Midbrain (tissue), 1 donor: ENCODE measurements at regions not wholly inside any gene's neighbourhood (a gene's known extent, or its start where the extent isn't known, plus 50 kb on each side); places are given as distances from the start of the nearest gene placed in this dataset.
"Not testable (repeated sequence)": the region's sequence is repeated elsewhere in the genome, so short reads cannot be mapped to it uniquely, and the experiment has no call there.

ENCODE experiments used
- DNase-seq: peaks from one replicate; lab custom pipeline; 2025; lab: John Stamatoyannopoulos, UW

GRCh38 chr1:228824366-228824765 lies 89.1 kb downstream of the RHOU start:
- no peak for DNase-seq

GRCh38 chr1:228825041-228825440 lies 89.8 kb downstream of the RHOU start:
- DNase-seq: no peak

GRCh38 chr1:228825840-228826484 lies 90.7 kb downstream of the RHOU start:
- DNase-seq: no peak

- no peak for DNase-seq
Measured at GRCh38 chr1:228827019-228827418, 91.7 kb downstream of the RHOU start.

- DNase-seq: no peak
Measured at GRCh38 chr1:228828151-228828550, 92.9 kb downstream of the RHOU start.

- peak; percentile 66 for DNase-seq
Measured at GRCh38 chr1:228830185-228830953, 95.1 kb downstream of the RHOU start.

GRCh38 chr1:228830954-228831481 lies 95.7 kb downstream of the RHOU start:
- no peak for DNase-seq

GRCh38 chr1:228833911-228834688 lies 98.8 kb downstream of the RHOU start:
- no peak for DNase-seq

- no peak for DNase-seq
Measured at GRCh38 chr1:228835456-228835855, 100.2 kb downstream of the RHOU start.

- DNase-seq: no peak
Measured at GRCh38 chr1:228835911-228836310, 100.6 kb downstream of the RHOU start.

- peak; percentile 78 for DNase-seq
Measured at GRCh38 chr1:228836427-228836826, 101.1 kb downstream of the RHOU start.

- no peak for DNase-seq
Measured at GRCh38 chr1:228837032-228837431, 101.8 kb downstream of the RHOU start.

GRCh38 chr1:228837817-228838716 lies 102.8 kb downstream of the RHOU start:
- DNase-seq: no peak

- no peak for DNase-seq
Measured at GRCh38 chr1:228838717-228839500, 103.6 kb downstream of the RHOU start.

GRCh38 chr1:228839656-228840055 lies 104.4 kb downstream of the RHOU start:
- DNase-seq: no peak

GRCh38 chr1:228841632-228842031 lies 106.4 kb downstream of the RHOU start:
- DNase-seq: no peak

GRCh38 chr1:228842094-228842775 lies 107.0 kb downstream of the RHOU start:
- DNase-seq: peak; percentile 49

GRCh38 chr1:228845101-228845500 lies 109.8 kb downstream of the RHOU start:
- DNase-seq: no peak

GRCh38 chr1:228846952-228847351 lies 111.7 kb downstream of the RHOU start:
- DNase-seq: no peak

GRCh38 chr1:228847451-228847850 lies 112.2 kb downstream of the RHOU start:
- not testable (repeated sequence) for DNase-seq
